ENCODE measurements at regions not wholly inside any gene's neighbourhood (a gene's known extent, or its start where the extent isn't known, plus 50 kb on each side); places are given as distances from the start of the nearest gene placed in this dataset.
A peak's percentile ranks its signal among the peaks of the same experiment; 100 is the strongest.
"Not testable (repeated sequence)": the region's sequence is repeated elsewhere in the genome, so short reads cannot be mapped to it uniquely, and the experiment has no call there.

GRCh38 chr3:195969838-195970776 lies 61.8 kb upstream of the TNK2 start:
- DNase-seq: not testable (repeated sequence)

DNA sequence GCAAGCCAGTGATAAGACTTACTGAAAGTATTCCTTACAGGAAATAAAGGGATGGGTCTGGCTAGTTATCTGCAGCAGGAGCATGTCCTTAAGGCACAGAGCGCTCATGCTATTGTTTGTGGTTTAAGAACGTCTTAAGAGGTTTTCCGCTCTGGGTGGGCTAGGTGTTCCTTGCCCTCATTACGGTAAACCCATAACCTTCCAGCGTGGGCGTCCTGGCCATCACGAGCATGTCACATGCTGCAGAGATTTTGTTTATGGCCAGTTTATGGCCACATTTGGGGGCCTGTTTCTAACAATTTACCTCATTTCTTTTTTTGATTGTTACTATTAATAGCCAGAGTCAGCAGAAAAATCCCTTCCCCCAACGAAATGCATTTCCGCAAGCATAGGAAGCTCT lies 61.0 kb upstream of the TNK2 start:
- DNase-seq: not testable (repeated sequence)

- not testable (repeated sequence) for DNase-seq
Measured at GRCh38 chr3:195968104-195968503, 59.8 kb upstream of the TNK2 start.

DNA sequence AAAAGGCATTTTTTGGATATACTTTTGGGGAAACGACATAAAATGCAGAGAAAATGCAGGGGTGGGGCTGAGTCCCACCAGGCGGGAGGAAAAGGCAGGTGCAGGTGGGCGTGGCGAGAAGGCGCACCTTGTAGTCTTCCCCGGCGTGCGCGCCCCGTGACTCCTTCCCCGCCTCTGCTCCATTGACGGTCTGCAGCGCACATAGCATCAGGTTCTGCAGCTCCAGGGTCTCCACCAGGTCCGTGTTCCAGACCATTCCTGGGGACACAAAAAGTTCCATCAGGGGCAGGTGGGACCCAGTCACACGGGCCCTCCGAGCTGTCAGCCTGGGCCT lies 59.0 kb upstream of the TNK2 start:
- not testable (repeated sequence) for DNase-seq

DNA sequence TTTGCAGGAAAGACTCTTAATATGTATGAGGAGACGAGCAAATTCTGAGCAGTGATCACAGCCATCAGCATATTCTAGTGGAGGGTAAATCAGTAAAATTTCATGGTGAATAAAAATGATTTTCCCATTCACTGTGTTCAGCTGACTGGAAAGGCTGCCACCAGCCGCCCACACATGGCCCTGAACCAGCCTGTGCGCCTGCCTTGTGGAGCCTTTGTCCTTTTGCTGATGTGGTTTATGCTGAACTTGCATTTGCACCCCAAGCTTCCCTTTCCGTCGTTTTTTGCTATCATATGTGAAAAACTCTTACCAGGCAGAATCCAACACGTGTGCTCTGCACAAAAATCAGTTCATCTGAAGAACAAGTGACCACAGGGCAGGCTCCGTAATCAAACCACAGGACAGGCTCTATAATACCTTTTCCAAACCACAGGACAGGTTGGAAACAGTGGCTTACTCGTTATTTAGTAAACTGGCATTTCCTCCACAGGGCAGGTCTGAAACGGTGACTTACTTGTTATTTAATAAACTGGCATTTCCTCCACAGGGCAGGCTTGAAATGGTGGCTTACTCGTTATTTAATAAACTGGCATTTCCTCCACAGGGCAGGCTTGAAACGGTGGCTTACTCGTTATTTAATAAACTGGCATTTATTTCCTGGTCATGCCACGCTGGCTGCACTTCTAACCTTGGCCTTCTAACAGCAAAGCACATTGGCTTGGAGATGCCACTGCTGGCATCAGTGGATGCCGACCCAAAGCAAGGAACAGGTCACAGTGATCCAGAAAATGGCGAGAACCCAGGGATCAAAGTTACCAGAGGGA lies 58.4 kb upstream of the TNK2 start:
- DNase-seq: not testable (repeated sequence)

DNA sequence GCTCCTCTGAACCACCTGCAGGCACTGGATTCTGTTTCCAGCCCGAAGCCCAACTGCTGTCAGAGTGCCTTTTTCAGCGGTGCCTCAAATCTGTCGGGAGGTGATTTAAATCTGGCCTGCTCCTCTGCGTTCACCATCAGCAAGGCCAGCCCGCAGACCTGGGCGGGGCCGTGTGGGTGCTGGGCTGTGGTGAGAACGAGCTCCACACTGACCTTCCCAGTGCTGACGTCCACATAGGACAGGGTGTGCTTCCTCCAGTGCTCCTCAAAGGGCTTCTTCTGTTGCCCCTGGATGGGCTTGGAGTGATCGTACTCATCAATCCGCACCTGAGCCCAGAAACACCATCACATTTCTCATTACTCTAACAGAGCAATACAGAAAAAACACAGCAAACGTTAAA lies 56.9 kb upstream of the TNK2 start:
- DNase-seq: not testable (repeated sequence)

GRCh38 chr3:195964318-195965107 lies 56.2 kb upstream of the TNK2 start:
- DNase-seq: not testable (repeated sequence)

DNA sequence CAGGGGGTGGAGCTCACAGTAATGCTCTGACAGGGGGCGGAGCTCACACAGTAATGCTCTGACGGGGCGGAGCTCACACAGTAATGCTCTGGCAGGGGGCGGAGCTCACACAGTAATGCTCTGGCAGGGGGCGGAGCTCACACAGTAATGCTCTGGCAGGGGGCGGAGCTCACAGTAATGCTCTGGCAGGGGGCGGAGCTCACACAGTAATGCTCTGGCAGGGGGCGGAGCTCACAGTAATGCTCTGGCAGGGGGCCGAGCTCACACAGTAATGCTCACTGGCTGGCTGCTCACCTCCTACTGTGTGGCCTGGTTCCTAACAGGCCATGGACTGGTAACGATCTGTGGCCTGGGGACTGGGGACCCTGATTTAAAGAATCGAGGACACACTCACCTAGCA lies 53.9 kb upstream of the TNK2 start:
- DNase-seq: not testable (repeated sequence)

GRCh38 chr3:195960971-195961775 lies 52.8 kb upstream of the TNK2 start:
- DNase-seq: peak; percentile 26

DNA sequence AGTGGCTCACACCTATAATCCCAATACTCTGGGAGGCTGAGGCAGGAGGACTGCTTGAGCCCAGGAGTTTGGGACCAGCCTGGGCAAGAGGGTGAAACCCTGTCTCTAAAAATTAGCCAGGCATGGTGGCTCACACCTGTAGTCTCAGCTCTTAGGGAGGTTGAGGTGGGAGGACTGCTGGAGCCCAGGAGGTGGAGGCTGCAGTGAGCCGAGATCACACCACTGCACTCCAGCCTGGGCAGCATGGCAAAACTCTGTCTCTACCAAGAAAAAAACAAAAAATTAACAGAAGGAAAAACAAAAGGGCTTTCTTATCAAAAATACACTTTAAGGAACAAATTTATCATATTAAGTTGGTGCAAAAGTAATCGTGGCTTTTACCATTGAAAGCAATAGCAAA lies 51.8 kb upstream of the TNK2 start:
- DNase-seq: not testable (repeated sequence)

DNA sequence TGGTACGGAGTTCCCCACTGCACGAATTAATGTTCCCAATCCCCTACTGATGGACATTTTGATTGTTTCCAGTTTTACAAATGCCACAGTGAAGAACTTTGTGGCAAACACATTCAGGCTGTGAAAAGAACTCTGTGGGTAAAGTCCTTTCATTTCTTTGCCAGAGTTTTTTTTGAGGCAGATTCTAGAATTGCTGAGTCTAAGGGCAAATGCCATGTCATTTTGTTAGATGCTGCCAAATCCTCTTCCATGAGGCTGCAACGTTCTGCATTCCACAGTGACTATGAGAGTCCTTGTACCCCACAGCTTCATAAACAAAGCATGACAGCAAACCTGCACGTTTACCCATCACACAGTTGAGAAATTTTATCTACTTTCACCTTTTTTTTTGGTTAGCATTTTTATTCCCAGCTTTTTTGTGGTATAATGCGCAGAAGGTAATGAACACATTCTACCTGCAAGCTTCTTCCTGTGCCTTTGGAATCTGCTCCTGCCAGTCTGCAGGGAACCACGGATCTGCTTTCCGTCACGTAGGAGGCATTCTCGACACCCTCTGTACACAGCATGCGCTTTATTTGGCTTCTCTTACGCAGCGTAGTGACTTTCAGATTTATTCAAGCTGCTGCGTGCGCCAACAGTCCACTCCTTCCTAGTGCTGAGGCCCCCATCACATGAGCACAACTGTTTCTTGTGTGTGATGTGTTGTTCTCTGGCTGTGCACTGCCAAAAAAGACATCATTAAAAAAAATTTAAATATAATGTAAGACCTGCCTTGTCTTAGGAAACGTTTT lies 51.2 kb upstream of the TNK2 start:
- not testable (repeated sequence) for DNase-seq

GRCh38 chr3:195958736-195959135 lies 50.4 kb upstream of the TNK2 start:
- not testable (repeated sequence) for DNase-seq

All from activated CD4-positive, alpha-beta T cell treated with anti-CD3 and anti-CD28 coated beads, Interleukin-2, amount 50 U/mL, for 1 hour (primary cell).